ENCODE measurements at regions not wholly inside any gene's neighbourhood (a gene's known extent, or its start where the extent isn't known, plus 50 kb on each side); places are given as distances from the start of the nearest gene placed in this dataset.

GRCh38 chr18:8469544-8470130, 139.6 kb upstream of the RAB12 start:
- Histone ChIP-seq H2BK20ac (ENCODE audit: low read depth, low read length) (no peak overlapping the region), H3K4me2 (ENCODE audit: low read depth, low read length) (no peak overlapping the region; the same call in 1 of the 2 replicates), H2BK120ac (ENCODE audit: low read depth, low read length) (no peak overlapping the region), H3K18ac (ENCODE audit: low read depth, low read length) (no peak overlapping the region), H3K27ac (ENCODE audit: insufficient read depth, low read length) (no peak overlapping the region), H2AFZ (replicated peaks; ENCODE audit: low read length, poor library complexity) (no peak overlapping the region), H3K14ac (replicated peaks; ENCODE audit: low read depth, low read length) (no peak overlapping the region), H3K79me1 (ENCODE audit: low read depth in 1 of 2, low read length in 2 of 2) (no peaks in the 10 kb centered on the region), H3K9ac (ENCODE audit: low read depth, low read length) (no peak overlapping the region), H4K8ac (ENCODE audit: low read depth in 2 of 2, low read length in 2 of 2) (no peak overlapping the region), H3K9me1 (ENCODE audit: insufficient read depth, low read length) (no peaks in the 10 kb centered on the region; the same call in 1 of the 2 replicates), H2AK5ac (ENCODE audit: low read depth, low read length) (no peak overlapping the region), H3K27me3 (ENCODE audit: control insufficient read depth, insufficient read depth, low read length) (peaks cover 32% of the 10 kb centered on the region), H4K5ac (ENCODE audit: low read depth, low read length) (no peak overlapping the region), H4K20me1 (ENCODE audit: insufficient read depth, low read length) (no peaks in the 10 kb centered on the region), H2BK5ac (ENCODE audit: low read depth, low read length, poor library complexity, severe bottlenecking) (no peak overlapping the region), H3K9me3 (ENCODE audit: control insufficient read depth, insufficient read depth, low read length) (no peaks in the 10 kb centered on the region), H3K56ac (ENCODE audit: extremely low read depth, insufficient read depth, low read length) (no peak overlapping the region), H3K4me3 (ENCODE audit: insufficient read depth, low read depth, low read length) (no peak overlapping the region), H3K23ac (ENCODE audit: low read depth, low read length) (no peak overlapping the region), H3K36me3 (ENCODE audit: control insufficient read depth, insufficient read depth, low read length) (no peaks in the 10 kb centered on the region), H2BK15ac (ENCODE audit: low read depth, low read length) (no peak overlapping the region), H3K4ac (ENCODE audit: low read depth, low read length) (no peak overlapping the region), H3K4me1 (ENCODE audit: control insufficient read depth, insufficient read depth, low read length) (no peaks in the 10 kb centered on the region; the same call in 1 of the 2 replicates), H2AK9ac (replicated peaks; ENCODE audit: low read depth, low read length, poor library complexity) (no peak overlapping the region), H4K91ac (ENCODE audit: insufficient read depth, low read depth, low read length) (no peak overlapping the region)
- DNase-seq (peak; percentile 42), ATAC-seq (ENCODE audit: low read depth) (peak; percentile 76)
- intact Hi-C loops (cut with micrococcal nuclease) (no loop called here), in situ Hi-C loops (cut with MboI; ENCODE audit: low sequenced_read_pairs) (no loop called here), dilution Hi-C loops (cut with HindIII; ENCODE audit: low sequenced_read_pairs, unreplicated experiment) (no loop called here)
- BruUV-seq (replicated peaks): no TSS peak
- ChIA-PET POLR2A (ENCODE audit: unreplicated experiment) (no interaction called here), CTCF (interaction anchor here (0.7 to 1.7 kb wide), 2 partner anchors 8 to 9 kb away, joined by 3 to 7 read pairs; no protein-coding TSS in a partner anchor)
- TF ChIP-seq BHLHE40 (IDR thresholded peaks at IDR 0.05; ENCODE audit: low read depth, low read length) (no peak), CHD1 (IDR thresholded peaks at IDR 0.05; ENCODE audit: low read depth, low read length) (no peak), FOS (IDR thresholded peaks at IDR 0.05; ENCODE audit: low read depth, low read length) (no peak), MAFK (IDR thresholded peaks at IDR 0.05; ENCODE audit: low read depth, low read length) (no peak), SMC3 (IDR thresholded peaks at IDR 0.05; ENCODE audit: low read depth, low read length) (no peak), CTCF (conservative IDR thresholded peaks at IDR 0.05; ENCODE audit: low read depth, low read length) (no peak), MXI1 (IDR thresholded peaks at IDR 0.05; ENCODE audit: borderline replicate concordance, low read depth, low read length) (no peak), RFX5 (IDR thresholded peaks at IDR 0.05; ENCODE audit: low read depth, low read length) (no peak), CEBPB (IDR thresholded peaks at IDR 0.05; ENCODE audit: low read depth, low read length) (no peak), RAD21 (IDR thresholded peaks at IDR 0.05; ENCODE audit: low read length) (no peak), USF2 (IDR thresholded peaks at IDR 0.05; ENCODE audit: low read depth, low read length) (no peak), MAZ (IDR thresholded peaks at IDR 0.05; ENCODE audit: borderline replicate concordance, low read depth, low read length) (no peak), POLR2A (IDR thresholded peaks at IDR 0.05; ENCODE audit: low read depth, low read length) (no peak), RCOR1 (IDR thresholded peaks at IDR 0.05; ENCODE audit: insufficient replicate concordance, low read length) (no peak), ELK1 (IDR thresholded peaks at IDR 0.05; ENCODE audit: borderline replicate concordance, low read depth, low read length) (no peak), NFE2L2 (IDR thresholded peaks at IDR 0.05; ENCODE audit: low read depth, low read length) (no peak)
- WGBS, 2 experiments (ENCODE audit: extremely low coverage in 2 of 2, insufficient read length in 1 of 2): no CpG with 5 or more reads among the region's 6 CpGs
